HG02759 (cell line): ENCODE measurements at regions not wholly inside any gene's neighbourhood (a gene's known extent, or its start where the extent isn't known, plus 50 kb on each side); places are given as distances from the start of the nearest gene placed in this dataset.
"Not testable (repeated sequence)": the region's sequence is repeated elsewhere in the genome, so short reads cannot be mapped to it uniquely, and the experiment has no call there.

ENCODE experiments used
- ATAC-seq: cut with Tn5 transposase; IDR thresholded peaks from one replicate; pipeline ENCODE4 v1.9.1; 2021; ENCODE audit warnings: mild to moderate bottlenecking, moderate library complexity; ENCODE audit not compliant: unreplicated experiment

GRCh38 chr2:235216901-235217300 lies 265.1 kb downstream of the SH3BP4 start:
- no peak for ATAC-seq

GRCh38 chr2:235217846-235218245 lies 266.0 kb downstream of the SH3BP4 start:
- ATAC-seq, result no peak

GRCh38 chr2:235218486-235218907 lies 266.7 kb downstream of the SH3BP4 start:
- no peak for ATAC-seq

- ATAC-seq, result no peak
These were observed 267.2 kb downstream of the SH3BP4 start for GRCh38 chr2:235219048-235219447.

- ATAC-seq, result no peak
These were observed 268.5 kb downstream of the SH3BP4 start for GRCh38 chr2:235220331-235220730.

GRCh38 chr2:235223011-235223410 lies 270.8 kb upstream of the AGAP1 start:
- ATAC-seq, result no peak

- no peak for ATAC-seq
These were observed 269.4 kb upstream of the AGAP1 start for GRCh38 chr2:235224410-235224809.

- ATAC-seq, result no peak
These were observed 268.6 kb upstream of the AGAP1 start for GRCh38 chr2:235225261-235225660.

GRCh38 chr2:235227590-235227989 lies 266.3 kb upstream of the AGAP1 start:
- no peak for ATAC-seq

GRCh38 chr2:235228422-235228821 lies 265.4 kb upstream of the AGAP1 start:
- ATAC-seq, result not testable (repeated sequence)

- ATAC-seq, result no peak
These were observed 264.6 kb upstream of the AGAP1 start for GRCh38 chr2:235229236-235229635.

- no peak for ATAC-seq
These were observed 262.8 kb upstream of the AGAP1 start for GRCh38 chr2:235230821-235231601.

- no peak for ATAC-seq
These were observed 261.1 kb upstream of the AGAP1 start for GRCh38 chr2:235232449-235233433.

- ATAC-seq, result no peak
These were observed 259.1 kb upstream of the AGAP1 start for GRCh38 chr2:235234736-235235135.

- ATAC-seq, result no peak
These were observed 257.7 kb upstream of the AGAP1 start for GRCh38 chr2:235235977-235236767.

- ATAC-seq, result no peak
These were observed 255.3 kb upstream of the AGAP1 start for GRCh38 chr2:235238537-235238936.

GRCh38 chr2:235240574-235240973 lies 253.3 kb upstream of the AGAP1 start:
- ATAC-seq, result no peak

GRCh38 chr2:235244255-235245220 lies 249.3 kb upstream of the AGAP1 start:
- no peak for ATAC-seq

GRCh38 chr2:235247001-235247400 lies 246.8 kb upstream of the AGAP1 start:
- no peak for ATAC-seq

- ATAC-seq, result no peak
These were observed 238.2 kb upstream of the AGAP1 start for GRCh38 chr2:235255693-235256092.
